ENCODE measurements at regions not wholly inside any gene's neighbourhood (a gene's known extent, or its start where the extent isn't known, plus 50 kb on each side); places are given as distances from the start of the nearest gene placed in this dataset.

- TF ChIP-seq MEIS1 (CRISPR knock-in tag; IDR thresholded peaks at IDR 0.05; ENCODE audit: borderline replicate concordance) (no peak), ZNF569 (CRISPR knock-in tag; IDR thresholded peaks at IDR 0.05; ENCODE audit: borderline replicate concordance) (no peak), ZNF746 (CRISPR knock-in tag; IDR thresholded peaks at IDR 0.05) (no peak), MAZ (IDR thresholded peaks at IDR 0.05; ENCODE audit: borderline replicate concordance, low read depth, low read length) (no peak), MAZ (CRISPR knock-in tag; IDR thresholded peaks at IDR 0.05; ENCODE audit: low read depth) (no peak), ZNF501 (CRISPR knock-in tag; IDR thresholded peaks at IDR 0.05) (no peak), U2AF1 (optimal IDR thresholded peaks at IDR 0.05; ENCODE audit: low read depth, low read length) (no peak), ARNTL (CRISPR knock-in tag; IDR thresholded peaks at IDR 0.05) (no peak)
These were observed 50.4 kb upstream of the CD82 start (continued) for GRCh38 chr11:44515048-44515447.
